B cell (primary cell): ENCODE measurements at regions not wholly inside any gene's neighbourhood (a gene's known extent, or its start where the extent isn't known, plus 50 kb on each side); places are given as distances from the start of the nearest gene placed in this dataset.

ENCODE experiments used
- ATAC-seq: fragments of 200-7000 bp; cut with Tn5 transposase; one replicate; pipeline ENCODE4 v1.10.0; 2021; ENCODE audit warnings: low read depth, mild to moderate bottlenecking, moderate number of reproducible peaks, moderate library complexity
- CTCF ChIA-PET: fragments of 350-600 bp; sonication (Branson Sonifier 250); formaldehyde crosslinking; loops from one replicate; lab custom pipeline; 2021; ENCODE audit warnings: antibody characterized with exemption, inconsistent platforms; lab: Charles Lee
- POLR2A ChIA-PET: fragments of 350-600 bp; sonication (Branson Sonifier 250); formaldehyde crosslinking; loops from one replicate; lab custom pipeline; 2021; ENCODE audit warnings: antibody characterized with exemption; lab: Charles Lee
- DNase-seq: peaks from one replicate; pipeline ENCODE4 v3.0.0; 2013
- H2AFZ ChIP-seq: 2 replicates; pipeline ENCODE4 v1.6.1; 2012; ENCODE audit warnings: mild to moderate bottlenecking, low read depth, low read length; ENCODE audit not compliant: insufficient read depth, poor library complexity, severe bottlenecking
- H3K27ac ChIP-seq, 2 donors: 1 replicate in 1 of 2; 2 replicates in 1 of 2; pipeline ENCODE4 v1.5.1; 2012 to 2013; ENCODE audit warnings: low read length in 2 of 2, mild to moderate bottlenecking in 2 of 2, moderate library complexity in 1 of 2
- H3K27me3 ChIP-seq, 4 experiments: fragments of 200-600 bp in 1 of 4; sonication (generic) in 1 of 4; replicated peaks in 1 of 4; 1 replicate in 2 of 4; 2 replicates in 2 of 4; pipeline versions ENCODE4 v1.6.1 to v1.7.0; 2013 to 2016; ENCODE audit warnings: low read length in 3 of 4, mild to moderate bottlenecking in 2 of 4, mixed read lengths in 1 of 4, moderate library complexity in 1 of 4; ENCODE audit not compliant: insufficient read depth in 4 of 4, control insufficient read depth in 3 of 4; ENCODE audit errors: control extremely low read depth in 1 of 4
- H3K36me3 ChIP-seq, 2 experiments: replicated peaks in 1 of 2; 1 replicate in 1 of 2; 2 replicates in 1 of 2; pipeline versions ENCODE4 v1.6.1 to v1.7.1; 2013; ENCODE audit warnings: low read length in 1 of 2; ENCODE audit not compliant: insufficient read depth in 2 of 2, control insufficient read depth in 1 of 2; ENCODE audit errors: control extremely low read depth in 1 of 2, extremely low read depth in 1 of 2
- H3K4me1 ChIP-seq, 2 donors: fragments of 200-600 bp in 1 of 2; sonication (generic) in 1 of 2; 1 replicate in 1 of 2; 2 replicates in 1 of 2; pipeline versions ENCODE4 v1.5.1 to v1.6.1; 2013 to 2017; ENCODE audit warnings: low read length in 2 of 2; ENCODE audit not compliant: control insufficient read depth in 2 of 2, insufficient read depth in 2 of 2
- H3K4me2 ChIP-seq: replicated peaks from 2 replicates; pipeline ENCODE3; 2012; ENCODE audit warnings: mild to moderate bottlenecking, low read depth, low read length; ENCODE audit not compliant: poor library complexity, severe bottlenecking
- H3K4me3 ChIP-seq, 5 experiments: fragments of 200-600 bp in 1 of 5; sonication (generic) in 1 of 5; 1 replicate in 3 of 5; 2 replicates in 2 of 5; pipeline versions ENCODE4 v1.5.1 to v1.7.0; 2011 to 2016; ENCODE audit warnings: low read length in 4 of 5, mild to moderate bottlenecking in 4 of 5, low read depth in 2 of 5, control low read depth in 1 of 5, moderate library complexity in 1 of 5; ENCODE audit not compliant: insufficient read depth in 1 of 5; ENCODE audit errors: control extremely low read depth in 1 of 5, extremely low read depth in 1 of 5
- H3K79me2 ChIP-seq: fragments of 200-600 bp; sonication (generic); one replicate; pipeline ENCODE4 v1.6.0; 2016; ENCODE audit warnings: low read length; ENCODE audit not compliant: control insufficient read depth, insufficient read depth
- H3K9ac ChIP-seq: fragments of 200-600 bp; sonication (generic); 2 replicates; pipeline ENCODE4 v1.6.1; 2017; ENCODE audit warnings: mild to moderate bottlenecking, low read length, moderate library complexity
- H3K9me3 ChIP-seq, 3 donors: one replicate each; pipeline versions ENCODE4 v1.6.1 to v1.7.1; 2013; ENCODE audit warnings: low read length in 2 of 3; ENCODE audit not compliant: control insufficient read depth in 2 of 3, insufficient read depth in 1 of 3; ENCODE audit errors: control extremely low read depth in 1 of 3
- H4K20me1 ChIP-seq: 2 replicates; pipeline ENCODE4 v1.6.0; 2012; ENCODE audit warnings: mild to moderate bottlenecking, low read length; ENCODE audit not compliant: insufficient read depth, control insufficient read depth, poor library complexity, severe bottlenecking
- H3K27ac Mint-ChIP-seq: one replicate; pipeline ENCODE4 v1.8.0; 2021; ENCODE audit warnings: mixed read lengths
- H3K27me3 Mint-ChIP-seq: one replicate; pipeline ENCODE4 v1.8.0; 2021; ENCODE audit warnings: mixed read lengths
- H3K4me1 Mint-ChIP-seq: one replicate; pipeline ENCODE4 v1.8.0; 2021; ENCODE audit warnings: mixed read lengths
- H3K4me3 Mint-ChIP-seq: one replicate; pipeline ENCODE4 v1.8.0; 2021; ENCODE audit warnings: mixed read lengths
- H3K9me3 Mint-ChIP-seq: one replicate; pipeline ENCODE4 v1.8.0; 2022; ENCODE audit warnings: mixed read lengths; ENCODE audit not compliant: insufficient read depth
- CTCF ChIP-seq: fragments of 200-600 bp; IDR thresholded peaks from one replicate; pipeline ENCODE4 v1.8.0; 2022; ENCODE audit warnings: antibody characterized with exemption, mild to moderate bottlenecking
- EZH2 ChIP-seq: IDR thresholded peaks from 2 replicates; pipeline ENCODE4 v1.6.1; 2012; ENCODE audit warnings: borderline replicate concordance, low read depth, mild to moderate bottlenecking, moderate library complexity, low read length; ENCODE audit not compliant: insufficient read depth, poor library complexity, severe bottlenecking
- WGBS: methylation state at CpG from one replicate; pipeline ENCODE4 v1.1.5; 2013; ENCODE audit warnings: missing lambda C conversion rate; ENCODE audit not compliant: insufficient coverage; 5-methylcytosine and 5-hydroxymethylcytosine counted together
- intact Hi-C: fragments of 100-400 bp; cut with micrococcal nuclease; formaldehyde crosslinking; loops from one replicate; pipeline ENCODE4 v1.10.0; 2022

GRCh38 chr11:112470355-112470754, 209.7 kb upstream of the PLET1 start:
- Histone ChIP-seq H3K27me3 (peaks cover 0 to 3% (median 1%) of the 10 kb centered on the region in 4 experiments), H3K79me2 (no peaks in the 10 kb centered on the region), H3K27ac (no peak overlapping the region), H3K9me3 (no peaks in the 10 kb centered on the region), H3K9ac (no peak overlapping the region), H4K20me1 (no peaks in the 10 kb centered on the region), H3K4me2 (no peak overlapping the region), H3K36me3 (no peaks in the 10 kb centered on the region), H3K4me1 (no peaks in the 10 kb centered on the region), H2AFZ (no peak overlapping the region), H3K4me3 (no peak overlapping the region)
- CTCF ChIA-PET: no interaction called here
- TF ChIP-seq CTCF: no peak
- TF ChIP-seq EZH2: no peak
- no CpG with 5 or more reads among the region's 4 CpGs for WGBS
- no peaks in the 10 kb centered on the region for H3K4me1 Mint-ChIP-seq
- no peaks in the 10 kb centered on the region for H3K9me3 Mint-ChIP-seq
- H3K27ac Mint-ChIP-seq: no peak overlapping the region
- H3K27me3 Mint-ChIP-seq: peaks cover 12% of the 10 kb centered on the region
- no peak for ATAC-seq
- no peak overlapping the region for H3K4me3 Mint-ChIP-seq
- DNase-seq: no peak
- intact Hi-C loops: no loop called here
- POLR2A ChIA-PET: no interaction called here

GRCh38 chr11:112471731-112472130, 211.1 kb upstream of the PLET1 start:
- Histone ChIP-seq H3K4me1 (no peaks in the 10 kb centered on the region), H3K9me3 (no peaks in the 10 kb centered on the region), H3K27me3 (peaks cover 0 to 3% (median 0%) of the 10 kb centered on the region in 4 experiments), H2AFZ (no peak overlapping the region), H3K27ac (no peak overlapping the region), H4K20me1 (no peaks in the 10 kb centered on the region), H3K4me3 (no peak overlapping the region), H3K36me3 (no peaks in the 10 kb centered on the region), H3K79me2 (no peaks in the 10 kb centered on the region), H3K4me2 (no peak overlapping the region), H3K9ac (no peak overlapping the region)
- Mint-ChIP-seq H3K27me3 (peaks cover 5% of the 10 kb centered on the region), H3K27ac (no peak overlapping the region), H3K4me1 (no peaks in the 10 kb centered on the region), H3K9me3 (no peaks in the 10 kb centered on the region), H3K4me3 (no peak overlapping the region)
- no peak for TF ChIP-seq EZH2
- CTCF ChIA-PET: no interaction called here
- 75% methylated on average over 1 of the region's 5 CpGs for WGBS
- intact Hi-C loops: no loop called here
- DNase-seq (no peak), ATAC-seq (no peak)
- POLR2A ChIA-PET: no interaction called here
